Breast epithelium (tissue), 4 donors: ENCODE measurements at regions not wholly inside any gene's neighbourhood (a gene's known extent, or its start where the extent isn't known, plus 50 kb on each side); places are given as distances from the start of the nearest gene placed in this dataset.

Experiments
- DNase-seq, 2 donors: peaks; one replicate each; pipeline ENCODE4 v3.0.0-alpha.2; 2019; ENCODE audit warnings: low spot score in 2 of 2
- H3K27ac ChIP-seq, 2 donors: fragments of 200-600 bp; sonication (generic) in 1 of 2; one replicate each; pipeline ENCODE4 v1.5.1; 2016 to 2019; ENCODE audit warnings: mild to moderate bottlenecking in 1 of 2
- H3K27me3 ChIP-seq, 2 donors: fragments of 200-600 bp; sonication (generic) in 1 of 2; one replicate each; pipeline versions ENCODE4 v1.5.1 to v1.6.0; 2017 to 2019; ENCODE audit warnings: control low read depth in 1 of 2, mild to moderate bottlenecking in 1 of 2
- H3K36me3 ChIP-seq: fragments of 200-600 bp; one replicate; pipeline ENCODE4 v1.5.1; 2019
- H3K4me1 ChIP-seq, 2 donors: fragments of 200-600 bp; sonication (generic); one replicate each; pipeline ENCODE4 v1.5.1; 2016 to 2019; ENCODE audit warnings: control low read depth in 1 of 2
- H3K4me3 ChIP-seq, 3 donors: fragments of 200-600 bp; sonication (generic); 1 replicate in 2 of 3; 2 replicates in 1 of 3; pipeline ENCODE4 v1.5.1; 2016 to 2019; ENCODE audit warnings: mild to moderate bottlenecking in 3 of 3, moderate library complexity in 2 of 3
- H3K9me3 ChIP-seq, 2 donors: fragments of 200-600 bp; sonication (generic) in 1 of 2; one replicate each; pipeline ENCODE4 v1.5.1; 2016 to 2019; ENCODE audit warnings: control low read depth in 1 of 2
- POLR2A ChIP-seq: fragments of 450-650 bp; IDR thresholded peaks from one replicate; pipeline ENCODE4 v1.6.1; 2016; ENCODE audit warnings: antibody characterized with exemption, mild to moderate bottlenecking, moderate library complexity
- POLR2AphosphoS5 ChIP-seq, 3 donors: sonication (generic); formaldehyde crosslinking; IDR thresholded peaks; one replicate each; pipeline ENCODE4 v1.6.1; 2017; ENCODE audit warnings: antibody characterized with exemption in 3 of 3
- intact Hi-C: fragments of 100-400 bp; cut with DNase I; formaldehyde crosslinking; loops from one replicate; pipeline ENCODE4 v1.15.1; 2023; ENCODE audit warnings: low total_unique reads
- TF ChIP-seq, protein P1 (sequence below), 3 donors: fragments of 450-650 bp; IDR thresholded peaks; one replicate each; pipeline ENCODE4 v1.5.1; 2016 to 2017; ENCODE audit warnings: antibody characterized with exemption in 3 of 3, mild to moderate bottlenecking in 3 of 3, moderate library complexity in 3 of 3

DNA sequence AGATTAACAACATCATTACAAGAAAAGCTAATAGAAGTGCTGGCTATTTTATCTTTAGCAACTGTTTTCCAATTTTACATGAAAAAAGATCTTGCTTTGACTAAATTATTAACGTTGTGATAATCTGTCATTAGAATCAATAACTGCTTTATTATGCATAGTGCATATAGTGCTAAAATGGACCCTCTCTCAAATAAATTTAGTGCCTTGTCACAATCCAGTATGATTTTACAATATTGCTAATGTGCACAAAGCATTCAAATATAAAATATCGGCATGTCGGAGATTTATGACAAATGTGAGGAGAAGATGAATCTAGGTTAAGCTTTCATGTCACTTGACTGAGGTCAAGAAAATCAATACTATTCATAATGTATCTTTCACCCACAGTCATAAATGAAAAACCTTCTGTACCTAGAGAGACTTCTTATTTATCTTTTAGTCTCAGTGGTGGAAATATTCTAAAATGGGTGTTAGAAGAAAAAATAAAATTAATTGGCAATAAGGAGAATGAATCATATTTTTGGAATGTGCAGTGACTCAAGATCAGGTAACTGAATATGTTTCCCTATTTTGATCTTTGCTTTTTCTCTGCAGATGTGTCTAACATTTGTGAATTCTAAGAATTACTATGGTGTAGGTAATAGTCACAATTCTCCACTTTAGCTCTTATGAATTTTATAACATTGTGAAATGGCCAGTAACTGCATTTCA, 672.9 kb upstream of the GRAMD2B start:
- H3K27ac ChIP-seq, result no peak overlapping the region
- DNase-seq, result no peak
- H3K4me3 ChIP-seq, result no peak overlapping the region
- no peaks in the 10 kb centered on the region for H3K9me3 ChIP-seq
- TF ChIP-seq POLR2A, result no peak
- TF ChIP-seq, protein P1, sequence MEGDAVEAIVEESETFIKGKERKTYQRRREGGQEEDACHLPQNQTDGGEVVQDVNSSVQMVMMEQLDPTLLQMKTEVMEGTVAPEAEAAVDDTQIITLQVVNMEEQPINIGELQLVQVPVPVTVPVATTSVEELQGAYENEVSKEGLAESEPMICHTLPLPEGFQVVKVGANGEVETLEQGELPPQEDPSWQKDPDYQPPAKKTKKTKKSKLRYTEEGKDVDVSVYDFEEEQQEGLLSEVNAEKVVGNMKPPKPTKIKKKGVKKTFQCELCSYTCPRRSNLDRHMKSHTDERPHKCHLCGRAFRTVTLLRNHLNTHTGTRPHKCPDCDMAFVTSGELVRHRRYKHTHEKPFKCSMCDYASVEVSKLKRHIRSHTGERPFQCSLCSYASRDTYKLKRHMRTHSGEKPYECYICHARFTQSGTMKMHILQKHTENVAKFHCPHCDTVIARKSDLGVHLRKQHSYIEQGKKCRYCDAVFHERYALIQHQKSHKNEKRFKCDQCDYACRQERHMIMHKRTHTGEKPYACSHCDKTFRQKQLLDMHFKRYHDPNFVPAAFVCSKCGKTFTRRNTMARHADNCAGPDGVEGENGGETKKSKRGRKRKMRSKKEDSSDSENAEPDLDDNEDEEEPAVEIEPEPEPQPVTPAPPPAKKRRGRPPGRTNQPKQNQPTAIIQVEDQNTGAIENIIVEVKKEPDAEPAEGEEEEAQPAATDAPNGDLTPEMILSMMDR (IDR thresholded peaks at IDR 0.05), result no peak
- no peak for TF ChIP-seq POLR2AphosphoS5 (IDR thresholded peaks at IDR 0.05)
- H3K4me1 ChIP-seq, result no peaks in the 10 kb centered on the region
- no peaks in the 10 kb centered on the region for H3K36me3 ChIP-seq
- intact Hi-C loops, result no loop called here
- H3K27me3 ChIP-seq, result no peaks in the 10 kb centered on the region

DNA sequence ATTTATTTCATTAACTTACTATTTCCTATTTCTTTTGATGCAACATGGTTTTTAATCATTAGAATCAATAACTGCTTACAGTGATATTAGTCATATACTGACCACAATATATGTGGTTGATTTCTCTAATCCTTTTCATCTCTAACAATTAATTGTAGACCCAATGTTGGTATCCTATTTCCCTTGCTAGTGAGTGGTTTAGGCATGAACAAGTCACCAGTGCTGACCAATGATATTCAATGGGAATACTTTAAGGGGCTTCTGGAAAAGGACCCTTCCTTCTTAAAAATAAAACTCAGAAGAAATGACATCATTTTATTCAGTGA, 672.4 kb upstream of the GRAMD2B start:
- Histone ChIP-seq H3K4me1 (no peaks in the 10 kb centered on the region), H3K4me3 (no peak overlapping the region), H3K27me3 (no peaks in the 10 kb centered on the region), H3K36me3 (no peaks in the 10 kb centered on the region), H3K9me3 (no peaks in the 10 kb centered on the region), H3K27ac (no peak overlapping the region)
- TF ChIP-seq, protein P1 (IDR thresholded peaks at IDR 0.05), result no peak
- TF ChIP-seq POLR2A (no peak), POLR2AphosphoS5 (IDR thresholded peaks at IDR 0.05) (no peak)
- DNase-seq, result no peak
- intact Hi-C loops, result no loop called here

DNA sequence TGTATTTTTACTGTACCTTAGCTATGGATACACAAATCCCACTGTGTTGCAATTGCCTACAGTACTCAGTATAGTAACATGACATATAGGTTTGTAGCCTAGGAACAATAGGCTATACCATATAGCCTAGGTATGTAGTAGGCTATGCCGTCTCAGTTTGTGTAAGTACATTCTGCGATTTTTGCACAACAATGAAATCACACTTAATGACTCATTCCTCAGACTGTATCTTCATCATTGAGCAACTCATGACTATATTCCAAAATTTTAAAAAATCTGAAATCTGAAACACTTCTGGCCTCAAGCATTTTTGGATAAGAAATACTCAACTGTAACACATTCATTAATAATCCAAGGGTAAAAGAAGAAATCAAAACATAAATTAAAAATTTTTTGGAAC, 666.8 kb upstream of the GRAMD2B start:
- Histone ChIP-seq H3K9me3 (peaks cover 0 to 10% of the 10 kb centered on the region in 2 donors), H3K36me3 (no peaks in the 10 kb centered on the region), H3K27me3 (no peaks in the 10 kb centered on the region), H3K4me3 (no peak overlapping the region), H3K27ac (no peak overlapping the region), H3K4me1 (no peaks in the 10 kb centered on the region)
- TF ChIP-seq, protein P1 (IDR thresholded peaks at IDR 0.05), result no peak
- no peak for TF ChIP-seq POLR2AphosphoS5 (IDR thresholded peaks at IDR 0.05)
- no peak for TF ChIP-seq POLR2A
- DNase-seq, result no peak
- intact Hi-C loops, result no loop called here

DNA sequence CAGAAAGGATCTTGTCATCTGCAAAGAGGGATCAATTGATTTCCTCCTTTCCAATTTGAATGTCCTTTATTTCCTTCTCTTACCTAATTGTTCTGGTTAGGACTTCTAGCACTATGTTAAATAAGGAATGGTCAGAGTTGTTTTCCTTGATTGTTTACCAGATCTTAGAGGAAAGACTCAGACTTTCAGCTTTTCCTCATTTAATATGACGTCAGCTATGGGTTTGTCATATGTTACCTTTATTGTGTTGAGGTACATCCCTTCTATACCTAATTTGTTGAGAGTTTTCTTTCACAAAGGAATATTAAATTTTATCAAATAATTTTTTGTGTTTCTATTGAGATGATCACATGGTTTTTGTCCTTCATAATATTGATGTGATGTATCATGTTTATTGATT, 656.5 kb upstream of the GRAMD2B start:
- no peak for DNase-seq
- TF ChIP-seq, protein P1 (IDR thresholded peaks at IDR 0.05), result no peak
- TF ChIP-seq POLR2AphosphoS5 (IDR thresholded peaks at IDR 0.05) (no peak), POLR2A (no peak)
- H3K27ac ChIP-seq, result no peak overlapping the region
- no peaks in the 10 kb centered on the region for H3K9me3 ChIP-seq
- no peak overlapping the region for H3K4me3 ChIP-seq
- H3K4me1 ChIP-seq, result no peaks in the 10 kb centered on the region
- H3K36me3 ChIP-seq, result no peaks in the 10 kb centered on the region
- intact Hi-C loops, result no loop called here
- no peaks in the 10 kb centered on the region for H3K27me3 ChIP-seq

DNA sequence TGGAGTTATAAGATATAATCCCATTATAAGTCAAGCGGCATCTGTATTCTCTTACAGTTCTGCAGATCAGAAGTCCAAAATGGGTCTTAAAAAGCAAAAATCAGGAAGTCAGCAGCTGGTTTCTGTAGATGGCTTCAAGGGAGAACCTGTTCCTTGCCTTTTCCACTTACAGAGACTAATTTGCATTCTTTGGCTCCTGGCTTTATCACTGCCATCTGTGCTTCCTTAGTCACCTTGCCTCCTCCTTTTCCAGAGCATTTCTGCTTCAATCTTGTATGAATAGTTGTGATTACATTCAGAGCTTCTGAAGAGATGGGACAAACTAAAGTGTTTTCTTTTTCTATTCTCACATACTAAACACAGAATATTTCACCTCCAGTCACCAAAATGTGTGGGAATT, 647.3 kb upstream of the GRAMD2B start:
- no peak for DNase-seq
- no peaks in the 10 kb centered on the region for H3K9me3 ChIP-seq
- no peaks in the 10 kb centered on the region for H3K36me3 ChIP-seq
- no peaks in the 10 kb centered on the region for H3K27me3 ChIP-seq
- H3K4me3 ChIP-seq, result no peak overlapping the region
- H3K4me1 ChIP-seq, result no peaks in the 10 kb centered on the region
- no peak for TF ChIP-seq POLR2A
- TF ChIP-seq, protein P1 (IDR thresholded peaks at IDR 0.05), result no peak
- no peak for TF ChIP-seq POLR2AphosphoS5 (IDR thresholded peaks at IDR 0.05)
- intact Hi-C loops, result no loop called here
- H3K27ac ChIP-seq, result no peak overlapping the region
